K562 (cell line): ENCODE measurements at regions not wholly inside any gene's neighbourhood (a gene's known extent, or its start where the extent isn't known, plus 50 kb on each side); places are given as distances from the start of the nearest gene placed in this dataset.

Experiments used
- ATAC-seq: fragments of 200-7000 bp; cut with Tn5 transposase; 3 replicates; pipeline ENCODE4 v1.9.1; 2020; ENCODE audit warnings: moderate library complexity
- BruUV-seq: library from RNA; stranded (reverse); fragments of 400-500 nt; replicated peaks from 2 replicates; lab custom pipeline; 2021; lab: Mats Ljungman, UMichigan
- CTCF ChIA-PET: fragments of 300-600 bp; formaldehyde crosslinking; extraction: SDS; loops from one replicate; lab custom pipeline; 2021; ENCODE audit warnings: low intra/inter-chr PET ratio; lab: Yijun Ruan, JAX
- POLR2A ChIA-PET: fragments of 300-600, 350-650 bp; sonication (Branson Sonifier 250); formaldehyde crosslinking; extraction: SDS; loops from one replicate; lab custom pipeline; 2021; ENCODE audit warnings: antibody characterized with exemption, inconsistent platforms; lab: Yijun Ruan, JAX
- DNase-seq, 4 experiments: peaks; one replicate each; pipeline versions ENCODE4 v3.0.0 to v3.0.0-alpha.2; 2011 to 2018; ENCODE audit warnings: low spot score in 3 of 4, mixed read lengths in 3 of 4; ENCODE audit errors: extremely low read depth in 1 of 4
- FAIRE-seq: peaks from 2 replicates; lab custom pipeline; 2011; peaks lifted over from hg19 to GRCh38; lab: Jason Lieb, UNC
- H2AFZ ChIP-seq: 2 replicates; pipeline ENCODE4 v1.6.0; 2011; ENCODE audit warnings: low read depth, low read length, control low read depth, inconsistent platforms
- H3K27ac ChIP-seq: fragments of 200-600 bp; 3 replicates; pipeline ENCODE4 v1.8.0; 2011; ENCODE audit warnings: low read depth, mild to moderate bottlenecking, control low read depth, inconsistent platforms, low read length, moderate library complexity, mixed read lengths; ENCODE audit errors: extremely low read depth
- H3K27me3 ChIP-seq, 2 experiments: fragments of 300-600 bp in 1 of 2; 2 replicates in 1 of 2; 3 replicates in 1 of 2; pipeline versions ENCODE4 v1.6.0 to v1.8.0; 2011; ENCODE audit warnings: inconsistent platforms in 2 of 2, low read length in 2 of 2, mild to moderate bottlenecking in 1 of 2, mixed read lengths in 1 of 2, moderate library complexity in 1 of 2; ENCODE audit not compliant: control insufficient read depth in 2 of 2, insufficient read depth in 2 of 2
- H3K36me3 ChIP-seq: fragments of 300-600 bp; 3 replicates; pipeline ENCODE4 v1.8.0; 2011; ENCODE audit warnings: mild to moderate bottlenecking, low read length, inconsistent platforms; ENCODE audit not compliant: control insufficient read depth, insufficient read depth
- H3K4me1 ChIP-seq, 2 experiments: fragments of 200-600 bp in 1 of 2; replicated peaks in 1 of 2; 2 replicates in 1 of 2; 3 replicates in 1 of 2; pipeline versions ENCODE4 v1.5.1 to v1.8.0; 2011; ENCODE audit warnings: inconsistent platforms in 2 of 2, low read length in 2 of 2, mild to moderate bottlenecking in 1 of 2, mixed read lengths in 1 of 2, moderate library complexity in 1 of 2; ENCODE audit not compliant: control insufficient read depth in 2 of 2, insufficient read depth in 2 of 2
- H3K4me2 ChIP-seq: 2 replicates; pipeline ENCODE4 v1.6.1; 2011; ENCODE audit warnings: low read length, control low read depth, inconsistent platforms, mixed read lengths; ENCODE audit not compliant: insufficient read depth
- H3K4me3 ChIP-seq: fragments of 200-600 bp; sonication (generic), shearing (Covaris generic); 2 replicates; pipeline ENCODE4 v1.5.1; 2016; ENCODE audit warnings: control low read depth, inconsistent platforms
- H3K79me2 ChIP-seq: fragments of 200-600 bp; 3 replicates; pipeline ENCODE4 v1.8.0; 2011; ENCODE audit warnings: low read length, inconsistent platforms; ENCODE audit not compliant: control insufficient read depth, insufficient read depth
- H3K9ac ChIP-seq, 2 experiments: 2 replicates each; pipeline versions ENCODE4 v1.6.0 to v1.6.1; 2011; ENCODE audit warnings: low read depth in 2 of 2, low read length in 2 of 2, control low read depth in 1 of 2, inconsistent platforms in 1 of 2, mild to moderate bottlenecking in 1 of 2, mixed read lengths in 1 of 2; ENCODE audit not compliant: insufficient read depth in 1 of 2
- H3K9me1 ChIP-seq: one replicate; pipeline ENCODE4 v1.6.0; 2011; ENCODE audit warnings: inconsistent platforms, mild to moderate bottlenecking, low read length, moderate library complexity; ENCODE audit not compliant: control insufficient read depth, insufficient read depth
- H3K9me3 ChIP-seq: replicated peaks from 2 replicates; pipeline ENCODE4 v1.5.1; 2011; ENCODE audit warnings: low read depth, low read length, inconsistent platforms; ENCODE audit not compliant: control insufficient read depth, insufficient read depth
- H4K20me1 ChIP-seq: replicated peaks from 2 replicates; pipeline ENCODE4 v1.6.1; 2011; ENCODE audit warnings: low read length, inconsistent platforms, mixed read lengths; ENCODE audit not compliant: control insufficient read depth, insufficient read depth
- HOXB6 ChIP-seq: fragments of 250-450 bp; sonication (Bioruptor Pico); IDR thresholded peaks from 2 replicates; pipeline ENCODE4 v1.5.1; 2022; ENCODE audit warnings: mild to moderate bottlenecking, borderline replicate concordance
- MYC ChIP-seq, 2 experiments: fragments of 250-450 bp in 1 of 2; sonication (Bioruptor Pico) in 1 of 2; IDR thresholded peaks; 2 replicates each; pipeline versions ENCODE4 v1.5.1 to v1.6.1; 2012 to 2021; ENCODE audit warnings: low read depth in 2 of 2, borderline replicate concordance in 1 of 2, improper control_type of control experiment in 1 of 2, low read length in 1 of 2, mild to moderate bottlenecking in 1 of 2, moderate library complexity in 1 of 2
- NFIC ChIP-seq: fragments of 450-650 bp; IDR thresholded peaks from 2 replicates; pipeline ENCODE4 v1.6.1; 2017; ENCODE audit warnings: mild to moderate bottlenecking, inconsistent platforms
- PHB ChIP-seq: fragments of 250-450 bp; sonication (Bioruptor Pico); IDR thresholded peaks from 2 replicates; pipeline ENCODE4 v1.5.0; 2021
- PRPF4 ChIP-seq: fragments of 200-400 bp; formaldehyde crosslinking; IDR thresholded peaks from one replicate; pipeline ENCODE4 v1.6.1; 2017; ENCODE audit warnings: low read length, low read depth, mild to moderate bottlenecking; ENCODE audit not compliant: insufficient read depth, poor library complexity, severe bottlenecking
- SAFB2 ChIP-seq: fragments of 200-400 bp; formaldehyde crosslinking; IDR thresholded peaks from 2 replicates; pipeline ENCODE4 v1.6.1; 2018; ENCODE audit warnings: borderline replicate concordance, low read length, low read depth, moderate library complexity; ENCODE audit not compliant: severe bottlenecking
- SOX6 ChIP-seq: fragments of 450-650 bp; IDR thresholded peaks from 2 replicates; pipeline ENCODE4 v1.6.1; 2014; ENCODE audit warnings: mild to moderate bottlenecking
- ZNF507 ChIP-seq: conservative IDR thresholded peaks from 2 replicates; pipeline ENCODE4 v1.6.1; 2017; ENCODE audit warnings: missing genetic modification characterization, missing compliant biosample characterization
- WGBS: fragments of 100-300 bp; shearing (Covaris generic); methylation state at CpG from one replicate; pipeline ENCODE4 v1.1.6; 2016; ENCODE audit warnings: low coverage, mixed read lengths; ENCODE audit not compliant: insufficient coverage; ENCODE audit errors: missing lambda C conversion rate; 5-methylcytosine and 5-hydroxymethylcytosine counted together
- in situ Hi-C: fragments of 300-500 bp; cut with MboI; formaldehyde crosslinking; loops from 4 replicates; pipeline ENCODE4 v1.15.0; 2018; ENCODE audit warnings: inconsistent platforms, mixed read lengths
- intact Hi-C: fragments of 100-400 bp; cut with micrococcal nuclease; formaldehyde crosslinking; loops from 2 replicates; pipeline ENCODE4 v1.14.2; 2022
- TF ChIP-seq, protein P1 (sequence below): fragments of 250-450 bp; sonication (Bioruptor Pico); IDR thresholded peaks from 2 replicates; pipeline ENCODE4 v1.4.0; 2020; ENCODE audit warnings: mild to moderate bottlenecking, moderate library complexity

DNA sequence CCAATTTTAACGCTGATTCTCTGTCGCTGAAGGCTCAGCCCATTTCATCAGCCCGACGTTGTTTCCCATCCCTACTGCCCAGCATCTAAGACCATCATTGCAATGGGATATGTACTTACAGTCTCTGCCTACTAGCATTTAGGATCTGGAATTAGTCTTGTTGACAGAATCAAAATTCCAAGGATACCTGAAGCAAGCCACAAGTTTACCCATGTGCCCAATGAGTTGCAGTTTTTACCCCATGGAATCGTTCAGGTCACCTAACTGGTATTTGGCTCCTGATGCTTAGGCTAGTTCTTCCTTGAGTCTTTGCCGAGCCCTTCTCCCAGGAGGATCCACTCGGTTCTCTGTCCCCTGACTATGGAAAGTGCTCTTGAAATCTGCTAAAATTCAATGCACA, 276.8 kb downstream of the DNAJB9 start:
- no peak for FAIRE-seq
- no peak for TF ChIP-seq MYC (IDR thresholded peaks at IDR 0.05; ENCODE audit: low read depth, low read length)
- TF ChIP-seq MYC (CRISPR knock-in tag; IDR thresholded peaks at IDR 0.05; ENCODE audit: borderline replicate concordance, low read depth), result no peak
- TF ChIP-seq NFIC, result no peak
- TF ChIP-seq SOX6, result no peak
- TF ChIP-seq SAFB2, result no peak
- no peak for TF ChIP-seq HOXB6
- TF ChIP-seq ZNF507 (tag), result no peak
- no peak for TF ChIP-seq PHB
- no peak for TF ChIP-seq PRPF4
- TF ChIP-seq, protein P1, sequence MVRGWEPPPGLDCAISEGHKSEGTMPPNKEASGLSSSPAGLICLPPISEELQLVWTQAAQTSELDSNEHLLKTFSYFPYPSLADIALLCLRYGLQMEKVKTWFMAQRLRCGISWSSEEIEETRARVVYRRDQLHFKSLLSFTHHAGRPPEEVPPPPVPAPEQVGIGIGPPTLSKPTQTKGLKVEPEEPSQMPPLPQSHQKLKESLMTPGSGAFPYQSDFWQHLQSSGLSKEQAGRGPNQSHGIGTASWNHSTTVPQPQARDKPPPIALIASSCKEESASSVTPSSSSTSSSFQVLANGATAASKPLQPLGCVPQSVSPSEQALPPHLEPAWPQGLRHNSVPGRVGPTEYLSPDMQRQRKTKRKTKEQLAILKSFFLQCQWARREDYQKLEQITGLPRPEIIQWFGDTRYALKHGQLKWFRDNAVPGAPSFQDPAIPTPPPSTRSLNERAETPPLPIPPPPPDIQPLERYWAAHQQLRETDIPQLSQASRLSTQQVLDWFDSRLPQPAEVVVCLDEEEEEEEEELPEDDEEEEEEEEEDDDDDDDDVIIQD, result no peak
- TF ChIP-seq, all 486 proteins: peak for 0
- Histone ChIP-seq H3K36me3 (no peaks in the 10 kb centered on the region), H3K4me3 (no peak overlapping the region), H3K4me2 (no peak overlapping the region), H4K20me1 (no peaks in the 10 kb centered on the region), H3K27ac (no peak overlapping the region), H3K9ac (no peak overlapping the region), H2AFZ (no peak overlapping the region), H3K4me1 (no peaks in the 10 kb centered on the region), H3K9me1 (no peaks in the 10 kb centered on the region), H3K9me3 (no peaks in the 10 kb centered on the region), H3K27me3 (no peaks in the 10 kb centered on the region), H3K79me2 (no peaks in the 10 kb centered on the region)
- intact Hi-C loops (no loop called here), in situ Hi-C loops (no loop called here)
- 1% methylated on average over 7 of the region's 7 CpGs for WGBS
- POLR2A ChIA-PET, result no interaction called here
- DNase-seq (no peak), ATAC-seq (no peak)
- CTCF ChIA-PET, result no interaction called here
- no TSS peak for BruUV-seq
